SK-N-SH treated with all-trans-retinoic acid at 6 μM for 48 hours (cell line): ENCODE measurements at regions not wholly inside any gene's neighbourhood (a gene's known extent, or its start where the extent isn't known, plus 50 kb on each side); places are given as distances from the start of the nearest gene placed in this dataset.

Source experiments
- ARNTL ChIP-seq: fragments of 450-650 bp; formaldehyde crosslinking; IDR thresholded peaks from 2 replicates; pipeline ENCODE4 v1.5.0; 2020; ENCODE audit warnings: low read depth, mild to moderate bottlenecking, moderate library complexity, borderline replicate concordance
- BACH2 ChIP-seq: fragments of 250-450 bp; sonication (Bioruptor Pico); IDR thresholded peaks from 2 replicates; pipeline ENCODE4 v1.9.0; 2021; ENCODE audit warnings: mild to moderate bottlenecking, borderline replicate concordance
- CSDC2 ChIP-seq: fragments of 250-450 bp; sonication (Bioruptor Pico); IDR thresholded peaks from 2 replicates; pipeline ENCODE4 v1.5.0; 2020; ENCODE audit warnings: mild to moderate bottlenecking, moderate library complexity
- ESRRG ChIP-seq: fragments of 250-450 bp; sonication (Bioruptor Pico); IDR thresholded peaks from 2 replicates; pipeline ENCODE4 v1.6.1; 2021; ENCODE audit warnings: mild to moderate bottlenecking
- PPARA ChIP-seq: fragments of 250-450 bp; sonication (Bioruptor Pico); IDR thresholded peaks from 2 replicates; pipeline ENCODE4 v1.5.0; 2020; ENCODE audit warnings: mild to moderate bottlenecking, borderline replicate concordance
- TF ChIP-seq, protein P1 (sequence below): fragments of 250-450 bp; sonication (Bioruptor Pico); IDR thresholded peaks from 2 replicates; pipeline ENCODE4 v1.5.0; 2020; ENCODE audit warnings: mild to moderate bottlenecking, moderate library complexity

- no peak for TF ChIP-seq BACH2 (CRISPR knock-in tag)
- no peak for TF ChIP-seq ARNTL (CRISPR knock-in tag)
- no peak for TF ChIP-seq ESRRG (CRISPR knock-in tag)
- TF ChIP-seq, protein P1, sequence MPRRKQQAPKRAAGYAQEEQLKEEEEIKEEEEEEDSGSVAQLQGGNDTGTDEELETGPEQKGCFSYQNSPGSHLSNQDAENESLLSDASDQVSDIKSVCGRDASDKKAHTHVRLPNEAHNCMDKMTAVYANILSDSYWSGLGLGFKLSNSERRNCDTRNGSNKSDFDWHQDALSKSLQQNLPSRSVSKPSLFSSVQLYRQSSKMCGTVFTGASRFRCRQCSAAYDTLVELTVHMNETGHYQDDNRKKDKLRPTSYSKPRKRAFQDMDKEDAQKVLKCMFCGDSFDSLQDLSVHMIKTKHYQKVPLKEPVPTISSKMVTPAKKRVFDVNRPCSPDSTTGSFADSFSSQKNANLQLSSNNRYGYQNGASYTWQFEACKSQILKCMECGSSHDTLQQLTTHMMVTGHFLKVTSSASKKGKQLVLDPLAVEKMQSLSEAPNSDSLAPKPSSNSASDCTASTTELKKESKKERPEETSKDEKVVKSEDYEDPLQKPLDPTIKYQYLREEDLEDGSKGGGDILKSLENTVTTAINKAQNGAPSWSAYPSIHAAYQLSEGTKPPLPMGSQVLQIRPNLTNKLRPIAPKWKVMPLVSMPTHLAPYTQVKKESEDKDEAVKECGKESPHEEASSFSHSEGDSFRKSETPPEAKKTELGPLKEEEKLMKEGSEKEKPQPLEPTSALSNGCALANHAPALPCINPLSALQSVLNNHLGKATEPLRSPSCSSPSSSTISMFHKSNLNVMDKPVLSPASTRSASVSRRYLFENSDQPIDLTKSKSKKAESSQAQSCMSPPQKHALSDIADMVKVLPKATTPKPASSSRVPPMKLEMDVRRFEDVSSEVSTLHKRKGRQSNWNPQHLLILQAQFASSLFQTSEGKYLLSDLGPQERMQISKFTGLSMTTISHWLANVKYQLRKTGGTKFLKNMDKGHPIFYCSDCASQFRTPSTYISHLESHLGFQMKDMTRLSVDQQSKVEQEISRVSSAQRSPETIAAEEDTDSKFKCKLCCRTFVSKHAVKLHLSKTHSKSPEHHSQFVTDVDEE (CRISPR knock-in tag): no peak
- no peak for TF ChIP-seq CSDC2 (CRISPR knock-in tag)
- TF ChIP-seq PPARA (CRISPR knock-in tag): no peak
Observed at GRCh38 chr3:187445356-187445755, 77.2 kb downstream of the RTP4 start.
